T-helper 1 cell (primary cell): ENCODE measurements at regions not wholly inside any gene's neighbourhood (a gene's known extent, or its start where the extent isn't known, plus 50 kb on each side); places are given as distances from the start of the nearest gene placed in this dataset.

ENCODE experiments used
- DNase-seq, 5 donors: peaks; one replicate each; pipeline ENCODE4 v3.0.0-alpha.2; 2012 to 2020

DNA sequence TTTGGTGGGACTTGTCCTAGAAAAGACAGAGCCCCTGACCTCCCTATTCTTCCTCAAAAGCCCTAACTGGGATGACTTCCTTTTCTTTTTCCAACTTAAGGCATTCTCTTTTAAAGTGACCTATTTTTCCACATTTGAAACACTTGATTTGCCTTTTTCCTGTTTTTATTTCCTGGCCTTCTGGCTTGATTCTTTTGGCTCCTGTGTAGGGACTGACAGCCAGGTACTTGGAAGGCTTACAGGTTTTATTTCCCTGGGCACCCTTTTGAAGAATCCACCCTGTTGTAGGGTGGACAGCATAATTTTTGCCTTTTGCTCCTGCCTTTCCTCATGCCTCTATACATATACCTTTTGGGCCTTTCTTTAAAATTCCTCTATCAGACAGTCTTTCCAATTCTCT is 271.0 kb upstream of the AMELY start:
- DNase-seq: no peak

DNA sequence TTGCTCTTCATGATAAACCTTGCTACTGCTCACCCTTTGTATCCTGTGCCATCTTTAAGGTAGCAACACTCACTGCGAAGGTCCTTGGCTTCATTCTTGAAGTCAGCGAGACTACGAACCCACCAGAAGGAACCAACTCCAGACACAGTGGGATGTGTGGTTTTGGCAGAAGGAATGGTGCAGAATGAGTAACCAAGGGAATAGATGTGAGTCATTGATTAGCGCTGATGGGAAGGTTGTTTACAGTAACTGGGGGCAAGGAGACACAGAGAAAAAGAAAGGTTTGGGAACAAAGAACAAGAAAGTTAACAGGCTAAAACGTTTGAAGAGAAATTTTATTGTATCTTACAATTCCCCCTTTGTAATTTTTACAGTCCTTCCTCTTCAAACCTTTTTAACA is 266.1 kb upstream of the AMELY start:
- DNase-seq: no peak

DNA sequence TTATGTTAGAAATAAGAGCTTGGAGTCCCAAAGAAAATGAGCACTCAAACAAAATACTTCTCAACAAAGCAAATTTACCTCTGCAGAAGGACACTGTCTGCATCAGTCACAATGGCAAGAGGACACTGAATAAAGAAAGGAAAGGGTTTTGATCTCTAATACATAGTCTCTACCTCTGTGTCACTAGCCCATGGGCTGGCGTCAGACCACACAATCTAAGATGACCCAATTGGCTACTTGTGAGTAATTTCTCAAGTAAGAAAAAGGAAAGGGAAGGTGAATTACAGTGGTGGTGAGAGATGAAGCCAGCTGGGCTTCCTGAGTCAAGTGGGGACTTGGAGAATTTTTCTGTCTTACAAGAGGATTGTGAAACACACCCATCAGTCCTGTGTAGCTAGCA is 257.9 kb upstream of the AMELY start:
- DNase-seq: no peak

DNA sequence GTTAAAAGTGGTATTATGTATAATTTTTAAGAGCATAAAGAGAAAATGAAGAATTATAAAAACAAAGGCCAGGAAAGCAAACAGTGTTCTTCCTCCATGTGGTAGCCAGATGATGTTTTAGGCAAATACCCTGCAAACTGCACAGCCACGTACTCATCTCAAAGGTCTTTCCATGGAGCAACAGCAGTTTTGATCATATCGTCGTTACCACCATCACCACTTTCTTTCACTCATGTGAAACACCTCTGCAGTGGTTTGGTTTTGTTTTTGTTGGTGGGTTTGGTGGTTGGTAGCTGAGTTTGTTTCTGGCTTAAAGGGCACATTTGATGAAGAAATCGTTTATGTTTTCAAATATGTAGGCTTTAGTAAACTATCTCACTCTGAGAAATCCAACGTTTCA is 229.9 kb upstream of the AMELY start:
- no peak for DNase-seq
